Dermis blood vessel endothelial cell (primary cell): ENCODE measurements at regions not wholly inside any gene's neighbourhood (a gene's known extent, or its start where the extent isn't known, plus 50 kb on each side); places are given as distances from the start of the nearest gene placed in this dataset.

Experiments used
- DNase-seq: peaks from one replicate; pipeline ENCODE4 v3.0.0; 2010

DNA sequence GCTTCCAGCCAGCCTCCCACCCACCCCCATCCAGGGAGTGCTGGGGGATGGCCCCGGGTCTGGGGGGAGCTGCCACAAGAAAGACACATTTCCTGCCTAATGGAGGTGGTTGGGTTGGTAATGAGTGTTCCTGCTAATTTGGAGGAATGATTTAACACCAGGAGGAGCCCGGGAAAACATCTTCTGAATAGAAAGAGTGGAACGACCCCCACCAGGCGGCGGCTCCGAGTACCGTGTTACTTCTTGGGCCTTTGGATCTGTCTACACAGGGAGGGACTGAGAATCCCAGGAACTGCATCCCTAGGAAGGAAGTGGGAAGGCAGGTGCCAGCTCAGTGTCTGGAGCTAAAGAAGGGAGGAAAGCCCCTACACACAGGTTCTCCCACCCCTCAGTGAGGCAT, 64.6 kb downstream of the TSPAN17 start:
- no peak for DNase-seq

DNA sequence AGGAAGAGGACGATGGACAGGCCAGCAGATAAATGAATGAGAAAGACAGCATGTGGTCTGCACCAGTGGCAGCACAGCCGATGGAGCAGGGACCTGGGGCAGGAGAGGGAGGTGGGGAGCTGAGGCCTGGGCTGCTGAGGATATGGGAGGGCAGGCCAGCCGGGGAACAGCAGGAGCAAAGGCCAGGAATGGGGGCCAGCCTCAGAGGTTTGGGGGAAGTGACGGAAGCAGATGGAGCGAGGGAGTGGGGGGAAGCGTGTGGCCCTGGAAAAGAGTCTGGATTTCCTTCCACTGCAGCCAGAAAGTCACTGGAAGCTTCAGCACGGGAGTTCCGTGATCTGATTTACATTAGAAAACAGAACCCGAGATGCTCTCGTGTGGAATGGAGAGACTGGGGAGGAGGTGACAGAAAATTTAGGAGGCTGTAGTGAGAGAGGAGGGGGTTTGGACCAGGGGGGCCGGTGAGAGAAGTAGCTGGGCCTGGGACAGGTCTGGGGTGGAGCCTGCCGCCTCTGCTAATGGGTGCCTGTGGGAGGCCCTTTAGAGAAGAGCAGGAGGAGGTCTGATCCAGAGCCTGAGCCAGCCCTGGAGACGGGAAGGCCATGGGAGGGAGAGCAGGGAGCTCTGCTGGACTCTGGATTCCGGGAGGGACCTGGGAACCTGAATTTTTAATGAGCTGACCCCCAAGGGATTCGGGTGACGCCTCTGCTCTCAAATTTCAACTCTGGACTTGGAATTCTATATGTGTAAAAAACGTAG, 65.4 kb downstream of the TSPAN17 start:
- DNase-seq: no peak

DNA sequence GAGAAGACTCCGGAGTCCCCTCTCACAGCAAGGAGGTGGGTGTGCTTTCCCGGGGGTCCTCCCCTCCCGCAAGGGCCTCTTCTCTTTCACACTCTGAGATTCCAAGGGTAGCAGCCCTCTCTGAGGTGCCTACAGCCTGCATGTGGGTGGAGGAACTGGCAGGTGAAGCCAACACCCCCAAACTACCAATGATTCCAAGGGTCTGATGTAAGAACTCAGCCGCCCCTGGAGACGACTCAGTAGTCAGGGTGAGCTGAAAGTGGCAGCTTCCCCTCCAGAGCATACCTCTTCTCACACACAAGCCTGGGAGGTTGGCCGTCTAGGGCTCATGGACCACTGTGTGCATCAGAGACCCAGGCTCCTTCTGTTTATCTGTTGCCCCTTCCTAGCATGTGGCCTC, 66.1 kb downstream of the TSPAN17 start:
- no peak for DNase-seq

DNA sequence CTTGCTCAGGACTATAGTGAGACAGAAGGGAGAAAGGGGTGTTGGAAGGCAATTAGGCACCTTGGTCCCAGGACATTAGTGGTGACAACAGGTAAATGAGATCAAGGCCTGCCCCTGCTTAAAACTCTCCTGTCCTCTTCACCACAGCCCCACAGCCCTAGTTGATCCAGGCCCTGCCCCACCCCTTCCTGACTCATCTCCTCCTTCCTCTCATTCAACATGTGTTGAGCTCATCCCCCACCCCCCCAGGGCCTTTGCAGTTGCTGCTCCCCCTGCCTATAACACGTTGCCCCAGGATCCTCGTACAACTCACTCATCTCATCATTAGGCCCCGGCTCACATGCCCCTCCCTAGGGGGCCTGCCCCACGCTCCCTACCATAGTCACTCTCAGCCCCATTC, 66.8 kb downstream of the TSPAN17 start:
- DNase-seq: no peak

- DNase-seq: peak; percentile 15
Observed at GRCh38 chr5:176716320-176716719, 69.0 kb downstream of the TSPAN17 start.

DNA sequence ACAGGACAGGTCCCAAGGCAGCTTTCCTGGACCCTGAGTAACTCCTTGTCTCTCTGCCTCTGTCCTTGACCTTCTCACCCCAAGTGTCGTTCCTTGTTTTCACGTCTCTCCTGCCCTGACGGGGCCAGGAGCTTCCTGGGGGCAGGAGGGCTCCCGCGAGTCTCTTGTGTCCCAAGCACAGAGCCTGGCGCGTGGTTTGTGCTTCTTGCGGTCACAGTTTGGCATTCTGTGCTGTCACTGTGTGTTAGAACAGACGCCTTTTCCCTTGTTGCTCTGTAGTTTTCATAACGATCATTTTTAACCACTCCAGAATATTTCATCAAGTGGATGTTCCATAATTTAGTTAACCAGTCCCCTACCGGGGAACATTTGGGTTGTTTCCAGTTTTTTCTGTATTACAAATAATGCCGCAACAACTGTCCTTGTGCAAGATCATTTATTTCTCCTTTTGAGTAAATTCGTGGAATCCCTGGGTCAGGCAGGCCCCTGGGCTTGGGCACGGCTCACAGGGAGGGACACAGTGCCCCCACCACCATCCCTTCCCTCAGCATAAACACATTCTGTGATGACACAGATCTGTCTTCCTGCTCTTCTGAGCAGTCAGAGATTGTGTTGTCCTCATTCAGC, 71.9 kb downstream of the TSPAN17 start:
- DNase-seq: no peak

GRCh38 chr5:176721509-176721908, 74.2 kb downstream of the TSPAN17 start:
- DNase-seq: no peak

GRCh38 chr5:176722757-176723156, 75.5 kb downstream of the TSPAN17 start:
- no peak for DNase-seq

DNA sequence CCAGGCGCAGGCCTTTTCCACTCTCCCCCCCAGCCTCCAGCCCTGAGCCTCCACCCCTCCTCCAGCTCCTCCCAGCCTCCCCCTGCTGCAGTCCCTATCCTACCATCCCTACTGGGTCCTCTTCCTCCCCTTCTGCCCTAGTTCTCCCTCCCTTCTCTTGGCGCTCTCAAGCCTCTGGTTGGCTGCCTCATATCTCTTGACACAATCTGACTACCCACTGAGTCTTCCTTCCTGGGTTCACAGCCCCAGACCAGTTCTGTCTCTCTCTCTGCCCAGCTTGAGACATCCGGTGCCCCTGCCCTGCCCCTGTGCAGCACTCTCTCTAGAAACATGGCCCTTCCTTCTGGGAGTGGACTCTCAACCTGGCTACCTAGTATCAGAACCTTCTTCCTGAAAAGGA, 76.2 kb downstream of the TSPAN17 start:
- DNase-seq: no peak

GRCh38 chr5:176724472-176724871, 77.2 kb downstream of the TSPAN17 start:
- no peak for DNase-seq

DNA sequence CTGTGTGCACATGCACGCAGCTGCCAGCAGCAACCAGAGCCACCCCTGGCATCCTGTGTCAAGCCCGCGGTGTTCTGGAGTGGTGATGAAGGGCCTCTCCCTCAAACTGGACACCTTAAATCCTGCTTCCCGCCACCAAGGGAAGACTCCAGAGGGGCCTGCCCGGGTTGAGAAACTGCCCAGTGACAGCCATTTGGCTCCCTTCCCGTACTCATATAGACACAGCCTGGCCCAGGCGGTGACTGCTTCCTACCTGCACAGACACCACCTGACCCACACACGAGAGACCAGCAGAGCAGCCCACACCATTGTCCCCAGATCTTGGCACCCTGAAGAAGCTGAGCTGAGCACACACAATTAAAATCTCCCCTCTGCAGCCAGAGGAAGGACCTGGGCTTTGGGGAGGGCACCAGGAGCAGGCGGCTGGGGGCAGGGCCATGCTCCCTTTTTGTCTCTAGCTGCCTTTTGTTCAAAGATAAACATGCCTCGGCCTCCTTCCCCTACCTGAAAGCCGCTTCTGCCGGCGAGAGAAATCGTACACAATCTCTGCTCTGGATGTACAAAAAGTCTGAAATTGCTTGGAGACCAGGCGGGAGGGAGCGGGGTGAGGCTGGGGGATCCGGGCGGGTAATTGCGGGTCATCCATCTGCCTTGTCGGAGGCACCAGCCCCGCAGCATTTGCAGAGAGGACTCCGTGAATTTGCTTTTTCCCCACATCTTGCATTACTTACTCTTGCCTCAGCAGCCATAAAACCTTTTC, 78.4 kb downstream of the TSPAN17 start:
- DNase-seq: no peak

DNA sequence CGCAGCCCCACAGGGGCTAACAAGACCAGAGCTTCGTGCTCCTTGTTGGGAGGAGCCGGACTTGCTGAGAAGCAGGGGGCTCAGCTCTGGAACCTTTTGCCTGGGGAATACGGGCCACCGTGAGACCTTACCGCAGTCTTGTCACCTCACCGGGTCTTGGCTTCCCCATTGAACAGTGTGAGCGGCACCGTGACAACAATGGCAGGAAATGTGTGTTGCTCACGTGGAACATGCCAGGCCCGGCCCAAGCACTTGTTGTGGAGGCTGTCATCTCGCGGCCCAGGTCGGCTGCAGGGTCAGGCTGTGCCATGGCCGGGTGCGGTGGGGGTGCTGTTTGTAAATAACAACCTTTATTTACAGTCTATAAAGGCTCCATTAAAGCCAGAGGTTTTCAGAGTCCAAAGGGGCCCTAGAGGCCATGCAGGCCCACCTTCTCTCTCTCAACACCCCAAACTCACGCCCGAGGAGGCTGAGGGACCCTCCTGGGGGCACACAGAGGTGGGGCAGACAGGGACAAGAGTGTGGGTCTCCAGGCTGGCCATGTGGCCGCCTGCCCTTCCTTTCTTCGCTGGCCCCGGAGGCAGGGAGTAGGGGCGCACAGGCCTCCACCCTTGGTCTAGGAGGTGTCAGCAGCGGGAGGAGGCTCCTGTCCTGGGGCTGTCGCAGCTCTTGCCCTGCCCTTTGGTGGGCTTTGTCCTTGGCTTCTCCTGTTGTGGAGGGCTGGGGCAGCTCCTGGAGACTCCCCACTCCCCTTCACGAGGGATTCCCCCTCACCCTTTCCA, 79.7 kb downstream of the TSPAN17 start:
- peak; percentile 74 for DNase-seq

GRCh38 chr5:176727528-176727900, 80.2 kb downstream of the TSPAN17 start:
- no peak for DNase-seq

DNA sequence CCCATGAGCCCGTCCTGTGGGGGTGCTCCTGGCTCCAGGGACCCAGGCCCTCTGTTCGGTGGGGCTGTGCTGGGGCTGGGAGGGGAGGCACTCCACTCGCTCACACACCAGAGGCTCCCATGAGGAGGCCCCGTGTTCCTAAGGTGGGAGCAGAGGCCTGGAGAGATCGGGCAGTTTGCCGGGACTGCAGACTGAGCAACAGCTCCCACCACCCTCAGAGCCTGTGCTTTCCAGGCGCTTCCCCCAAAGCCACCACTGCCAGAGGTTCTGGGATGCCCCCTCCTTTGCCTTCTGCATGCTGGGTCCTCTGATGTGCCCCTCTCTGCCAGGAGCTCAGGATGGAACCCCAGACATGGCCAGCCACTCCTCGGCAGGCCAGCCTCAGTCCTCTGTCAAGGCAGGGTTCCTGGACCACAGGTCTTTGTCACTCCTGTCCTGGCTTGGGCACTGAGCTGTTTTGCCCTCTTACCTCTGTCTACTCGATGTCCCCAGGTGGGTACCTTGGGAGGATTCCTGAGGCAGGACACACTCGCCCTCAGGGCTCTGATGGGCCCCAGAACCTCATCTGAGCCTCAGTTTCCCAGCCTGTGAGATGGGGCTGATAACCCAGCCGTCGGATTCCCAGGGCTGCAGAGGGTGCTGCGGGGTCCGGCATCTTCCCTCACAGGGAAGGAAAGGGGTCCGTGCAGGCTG, 80.8 kb downstream of the TSPAN17 start:
- no peak for DNase-seq

DNA sequence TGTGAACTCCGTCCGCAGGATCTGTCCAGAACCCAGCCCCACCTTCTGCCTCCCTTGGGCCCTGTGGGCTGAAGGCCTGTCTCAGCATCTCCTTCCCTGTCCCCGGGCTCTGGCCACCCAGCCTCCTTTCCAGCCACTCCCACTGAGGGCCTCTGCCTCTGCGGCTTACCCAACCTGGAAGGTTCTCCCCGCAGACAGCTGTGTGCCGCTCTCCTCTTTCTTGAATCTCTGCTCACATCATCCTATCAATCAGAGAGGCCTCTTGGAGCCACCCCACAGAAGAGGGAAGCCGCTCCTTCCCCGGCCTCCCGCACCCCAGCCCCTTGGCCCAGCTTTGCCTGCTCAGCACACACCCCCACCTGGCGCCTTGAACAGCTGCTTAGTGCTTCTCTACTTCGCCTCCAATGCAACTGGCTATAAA, 81.5 kb upstream of the UNC5A start:
- DNase-seq: no peak

DNA sequence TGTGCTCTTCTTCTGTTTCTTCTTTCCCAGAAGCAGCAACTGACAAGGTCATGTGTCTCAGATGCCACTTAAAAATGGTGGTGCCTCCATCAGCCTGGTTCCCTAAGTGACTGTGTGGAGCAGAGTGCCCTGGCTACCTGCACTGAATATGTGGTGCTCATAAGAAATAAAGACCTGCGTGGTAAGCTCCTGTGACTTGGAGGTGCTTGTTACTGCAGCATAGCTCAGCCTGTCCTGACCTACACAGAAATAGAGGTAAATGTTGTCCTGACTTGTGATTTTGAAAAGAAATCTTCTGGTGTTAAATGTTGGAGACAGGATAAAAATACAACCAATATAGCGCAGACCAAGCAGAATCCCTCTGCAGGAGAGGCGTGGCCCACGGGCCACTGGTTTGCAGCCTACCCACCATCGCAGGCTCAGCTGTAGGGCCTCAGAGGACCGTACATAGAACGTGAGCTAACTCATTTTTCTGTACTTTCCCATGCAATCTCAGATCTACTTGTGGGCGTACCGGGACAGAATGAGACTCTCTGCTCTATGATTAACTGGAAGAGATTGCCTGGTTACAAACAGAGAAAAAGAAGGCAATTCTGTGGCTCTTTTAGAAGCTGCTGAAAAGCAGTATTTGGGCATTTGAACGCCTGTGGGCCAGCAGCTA, 79.4 kb upstream of the UNC5A start:
- no peak for DNase-seq

DNA sequence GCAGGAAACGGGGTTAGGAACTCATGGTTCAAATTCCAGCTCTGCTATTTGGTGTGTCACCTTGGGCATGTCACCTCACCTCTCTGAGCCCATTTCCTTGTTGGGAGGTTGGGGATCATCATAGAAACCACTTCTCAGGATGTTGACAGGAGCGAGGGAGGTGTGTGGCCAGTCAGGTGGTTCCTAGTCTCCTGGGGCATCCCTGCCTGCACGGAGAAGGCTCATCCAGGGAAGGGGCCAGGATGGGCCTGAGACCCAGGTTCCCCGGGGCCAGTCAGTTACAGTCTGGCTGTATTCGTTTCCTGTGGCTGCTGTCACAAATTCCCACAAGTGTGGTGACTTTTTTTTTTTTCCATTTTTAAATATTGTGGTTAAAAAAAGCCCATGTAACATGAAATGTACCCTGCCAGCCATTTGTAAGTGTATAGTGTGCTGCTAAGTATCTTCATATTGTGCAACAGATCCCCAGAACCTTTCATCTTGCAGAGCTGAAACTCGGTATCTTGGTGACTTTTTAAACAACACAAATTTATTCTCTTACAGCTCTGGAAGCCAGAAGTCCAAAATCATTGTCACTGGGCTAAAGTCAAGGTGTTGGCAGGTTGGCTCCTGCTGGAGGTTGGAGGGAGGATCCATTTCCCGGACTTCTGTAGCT, 78.7 kb upstream of the UNC5A start:
- DNase-seq: no peak

DNA sequence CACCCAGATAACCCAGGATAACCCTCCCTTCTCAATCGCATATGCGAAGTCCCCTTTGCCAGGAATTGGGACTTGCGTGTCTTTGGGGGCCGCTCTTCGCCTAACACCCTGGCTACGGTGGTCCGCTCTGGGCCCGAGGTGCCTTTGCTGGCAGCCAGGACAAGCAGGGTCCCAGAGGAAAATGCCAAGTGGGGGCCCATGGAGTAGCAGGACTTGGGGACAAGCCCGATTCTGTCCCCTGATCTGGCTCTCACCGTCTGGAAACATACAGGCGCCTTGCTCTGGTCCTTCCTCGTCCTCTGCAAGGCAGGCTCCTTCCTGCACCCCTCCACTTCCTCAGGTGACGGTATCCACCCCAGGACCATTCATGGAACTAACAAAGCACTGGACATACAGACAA, 78.1 kb upstream of the UNC5A start:
- no peak for DNase-seq

GRCh38 chr5:176732736-176733405, 77.5 kb upstream of the UNC5A start:
- DNase-seq: no peak

- no peak for DNase-seq
Observed at GRCh38 chr5:176733406-176734262, 76.7 kb upstream of the UNC5A start.
